GM18511 (cell line): ENCODE measurements at regions not wholly inside any gene's neighbourhood (a gene's known extent, or its start where the extent isn't known, plus 50 kb on each side); places are given as distances from the start of the nearest gene placed in this dataset.

Experiments
- ATAC-seq: cut with Tn5 transposase; IDR thresholded peaks from one replicate; pipeline ENCODE4 v1.9.1; 2021; ENCODE audit warnings: mild to moderate bottlenecking, moderate library complexity; ENCODE audit not compliant: unreplicated experiment

DNA sequence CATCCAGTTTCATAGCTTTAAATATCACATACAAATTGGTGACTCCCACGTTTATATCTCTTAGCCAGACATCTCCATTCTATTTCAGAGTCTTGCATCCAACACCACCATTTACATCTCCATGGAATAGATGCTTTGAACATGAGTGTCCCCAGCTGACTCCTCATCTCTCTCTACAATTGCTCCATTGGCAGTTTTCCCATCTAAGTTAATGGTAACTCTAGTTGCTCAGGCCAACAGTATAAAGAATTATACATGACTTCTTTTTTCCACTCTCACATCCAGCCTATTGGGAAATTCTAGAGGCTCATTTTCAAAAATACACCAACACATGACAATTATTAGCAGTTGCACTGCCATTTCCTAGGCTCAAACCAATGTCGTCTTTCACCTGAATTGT, 388.2 kb downstream of the STIM2 start:
- no peak for ATAC-seq

DNA sequence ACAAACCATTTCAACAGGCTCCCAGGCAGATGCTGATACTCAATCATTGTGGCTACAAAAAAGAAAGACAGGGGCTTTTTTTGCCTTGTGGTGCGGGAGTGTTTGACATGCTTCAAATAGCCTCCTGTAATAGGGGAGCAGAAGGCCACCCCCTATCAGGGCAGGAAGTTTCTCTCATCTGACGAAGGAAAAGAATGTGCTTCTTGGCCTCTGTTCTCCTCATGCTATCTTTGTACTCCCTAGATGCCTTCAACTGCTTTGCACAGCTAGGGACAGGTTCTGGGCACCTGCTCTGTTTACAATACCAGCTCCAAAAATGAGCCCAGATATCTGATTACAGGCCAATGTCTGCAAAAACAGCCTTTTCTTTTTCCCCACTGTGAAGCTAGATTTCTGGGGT, 391.1 kb downstream of the STIM2 start:
- no peak for ATAC-seq

- ATAC-seq = no peak
These were observed 406.8 kb downstream of the STIM2 start for GRCh38 chr4:27267339-27267969.

- no peak for ATAC-seq
These were observed 407.3 kb downstream of the STIM2 start for GRCh38 chr4:27267970-27268355.

DNA sequence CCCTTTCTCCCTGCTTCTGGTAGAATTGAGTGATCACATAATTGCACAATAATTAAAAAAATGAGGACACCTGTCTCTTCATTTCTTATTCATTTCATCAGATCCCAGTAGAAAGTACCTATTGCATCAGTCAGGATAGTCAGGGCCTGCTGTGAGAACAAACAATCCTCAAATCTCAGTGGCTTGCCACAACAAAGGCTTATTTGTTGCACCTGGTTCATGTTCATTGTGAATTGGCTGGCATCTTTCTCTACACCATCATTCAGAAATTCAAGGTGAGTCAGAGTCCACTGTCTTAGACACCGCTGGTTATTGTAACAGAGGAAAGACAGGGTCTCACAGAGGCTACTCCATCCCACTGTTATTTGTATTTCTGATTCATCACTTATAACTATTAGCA, 409.8 kb downstream of the STIM2 start:
- ATAC-seq = no peak

DNA sequence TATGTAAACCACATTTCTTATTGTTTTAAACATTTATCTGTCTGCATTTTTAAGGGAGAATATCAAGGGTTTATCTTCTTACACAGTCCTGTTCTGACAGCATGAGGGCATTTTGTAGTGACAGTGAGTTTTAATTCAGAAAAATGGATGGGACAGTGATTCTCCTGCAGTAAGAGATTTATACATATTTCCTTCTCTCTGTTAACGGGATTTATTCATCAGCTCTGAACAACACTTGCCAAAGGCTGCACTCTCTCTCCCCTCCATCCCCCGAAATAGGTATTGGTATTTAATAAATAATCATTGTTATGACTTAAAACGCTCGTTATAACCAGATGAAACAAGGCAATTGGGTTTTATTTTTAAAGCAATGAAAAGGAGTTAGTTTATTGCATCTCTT, 410.9 kb downstream of the STIM2 start:
- ATAC-seq = no peak

GRCh38 chr4:27272217-27272616, 411.6 kb downstream of the STIM2 start:
- ATAC-seq = no peak

DNA sequence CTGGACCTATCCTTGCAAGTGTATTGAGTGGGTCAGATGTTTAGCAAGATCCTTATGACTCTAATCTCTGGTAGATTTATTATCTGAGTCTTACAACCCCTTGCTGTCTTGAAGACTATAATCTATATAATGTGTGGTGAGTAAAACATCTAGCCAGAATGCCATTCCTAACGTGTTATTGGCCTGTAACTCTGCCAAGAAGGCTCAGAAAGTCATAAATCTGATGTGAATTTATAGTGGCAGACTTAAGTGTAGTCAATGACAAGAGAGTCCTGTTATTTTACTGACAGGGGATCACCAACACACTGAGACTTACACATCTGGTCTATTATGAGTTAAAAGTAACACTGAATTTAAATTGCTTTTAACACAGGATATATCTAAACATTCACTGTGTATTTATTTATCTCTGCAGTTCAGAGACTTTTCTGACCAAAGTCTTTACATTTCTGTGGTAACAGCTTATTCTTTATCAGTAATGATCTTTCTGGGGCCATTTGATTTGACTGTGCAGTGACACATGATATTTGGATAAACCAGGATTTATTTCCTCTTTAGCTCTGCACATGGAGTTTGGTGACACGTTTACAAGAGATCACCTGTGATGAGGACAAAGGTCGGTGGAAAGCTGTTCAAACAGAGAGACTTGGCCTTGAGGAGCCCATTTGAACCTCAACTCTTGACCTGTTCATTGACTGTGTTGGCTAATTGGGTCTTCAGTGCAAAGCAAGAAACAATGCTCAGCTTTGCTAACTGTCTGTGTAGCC, 415.8 kb downstream of the STIM2 start:
- no peak for ATAC-seq

- ATAC-seq = no peak
These were observed 418.2 kb downstream of the STIM2 start for GRCh38 chr4:27278615-27279375.

DNA sequence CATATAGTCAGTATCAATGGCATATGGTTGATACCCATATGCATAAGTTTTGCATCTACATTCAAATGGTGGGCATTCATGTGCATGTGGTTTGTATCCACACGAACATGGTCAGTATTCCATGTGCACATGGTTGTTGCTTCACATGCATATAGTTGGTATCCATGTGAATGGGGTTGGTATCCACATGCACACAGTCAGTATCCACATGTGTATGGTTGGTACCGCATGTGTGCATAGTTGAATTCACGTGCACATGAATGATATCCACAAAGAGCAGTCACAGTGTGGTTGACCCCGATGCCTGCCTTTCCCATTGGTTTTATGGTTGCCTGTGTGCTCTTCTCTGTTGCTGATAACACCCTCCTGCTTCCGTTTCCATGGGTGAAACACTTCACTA, 427.9 kb downstream of the STIM2 start:
- no peak for ATAC-seq

DNA sequence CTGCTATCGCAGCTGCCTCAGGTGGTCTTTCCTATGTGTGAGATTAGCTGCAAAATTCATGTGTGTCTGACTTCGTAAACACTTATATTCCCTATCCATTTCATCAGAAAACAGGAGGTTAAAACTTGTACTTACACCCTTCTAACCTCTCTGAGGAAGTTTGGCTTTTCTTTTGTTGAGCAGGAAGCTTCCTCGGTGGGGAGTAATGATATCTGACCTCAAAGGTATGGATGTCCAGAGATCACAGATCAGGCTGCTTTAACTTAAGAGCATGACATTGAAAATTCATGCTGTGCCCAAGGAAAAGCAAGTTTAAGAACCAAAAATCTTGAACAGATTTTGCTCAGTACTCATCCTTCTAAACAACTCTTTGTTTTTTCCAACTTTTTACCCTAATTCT, 429.1 kb downstream of the STIM2 start:
- ATAC-seq = no peak

GRCh38 chr4:27293831-27294230, 433.2 kb downstream of the STIM2 start:
- no peak for ATAC-seq

DNA sequence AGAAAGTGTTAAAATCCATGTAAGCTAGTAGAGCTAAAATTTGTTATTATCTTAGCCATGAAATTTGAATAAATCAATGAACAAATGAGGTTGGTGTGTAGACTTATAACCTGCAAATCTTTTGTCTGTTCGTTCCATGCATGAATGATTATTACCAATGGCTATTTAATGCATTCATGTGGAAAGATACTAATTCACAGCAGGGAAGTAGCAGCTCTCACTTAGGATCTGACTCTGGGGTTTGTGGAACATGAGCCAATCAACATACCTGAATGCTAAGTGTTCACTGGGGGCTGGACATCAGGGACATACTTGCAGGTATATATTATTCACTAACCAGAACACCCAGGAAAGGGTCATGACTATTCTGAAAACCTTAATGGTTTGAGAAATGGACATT, 444.1 kb downstream of the STIM2 start:
- no peak for ATAC-seq

GRCh38 chr4:27305246-27305645, 444.6 kb downstream of the STIM2 start:
- no peak for ATAC-seq

DNA sequence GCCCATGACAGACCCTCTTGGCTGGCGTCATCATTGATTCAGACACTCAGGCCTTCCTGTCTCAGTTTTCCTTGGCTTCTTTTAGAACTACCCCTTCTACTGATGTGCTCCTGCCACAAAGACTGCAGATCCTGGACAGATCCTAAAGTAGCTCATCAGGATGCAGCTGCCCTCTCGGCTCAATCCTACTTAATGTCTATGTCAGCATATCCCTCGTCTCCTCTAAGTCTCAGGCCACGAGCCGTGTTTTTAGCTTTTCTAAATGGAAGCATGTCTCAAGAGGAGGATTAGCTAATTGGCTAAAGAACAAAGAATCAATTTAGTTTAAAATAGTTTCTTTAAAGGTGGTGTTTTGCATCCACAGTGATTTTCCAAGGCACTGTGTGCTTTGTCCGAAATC, 447.7 kb downstream of the STIM2 start:
- ATAC-seq = no peak

DNA sequence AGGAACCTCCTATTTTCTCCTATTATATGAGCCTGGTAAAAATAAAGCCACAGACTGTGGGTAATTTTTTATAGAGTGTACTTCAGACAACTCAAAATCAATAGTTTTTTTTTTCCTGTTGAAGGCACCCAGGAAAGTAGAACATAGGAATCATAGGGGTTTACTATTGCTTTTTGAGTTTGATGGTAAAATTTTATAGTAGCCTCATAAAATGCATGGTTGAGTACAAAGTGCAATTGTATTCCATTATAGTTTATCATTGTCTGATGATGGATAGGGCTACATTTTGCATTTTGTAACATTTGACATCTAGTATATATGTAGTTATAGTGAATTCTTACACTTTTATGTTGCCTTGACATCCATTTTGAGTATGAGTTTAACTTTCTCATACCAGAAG, 455.0 kb downstream of the STIM2 start:
- ATAC-seq = no peak

GRCh38 chr4:27316176-27316575, 455.5 kb downstream of the STIM2 start:
- ATAC-seq = no peak

GRCh38 chr4:27318740-27319139, 458.1 kb downstream of the STIM2 start:
- ATAC-seq = peak; percentile 55

GRCh38 chr4:27326991-27327390, 466.4 kb downstream of the STIM2 start:
- ATAC-seq = no peak

DNA sequence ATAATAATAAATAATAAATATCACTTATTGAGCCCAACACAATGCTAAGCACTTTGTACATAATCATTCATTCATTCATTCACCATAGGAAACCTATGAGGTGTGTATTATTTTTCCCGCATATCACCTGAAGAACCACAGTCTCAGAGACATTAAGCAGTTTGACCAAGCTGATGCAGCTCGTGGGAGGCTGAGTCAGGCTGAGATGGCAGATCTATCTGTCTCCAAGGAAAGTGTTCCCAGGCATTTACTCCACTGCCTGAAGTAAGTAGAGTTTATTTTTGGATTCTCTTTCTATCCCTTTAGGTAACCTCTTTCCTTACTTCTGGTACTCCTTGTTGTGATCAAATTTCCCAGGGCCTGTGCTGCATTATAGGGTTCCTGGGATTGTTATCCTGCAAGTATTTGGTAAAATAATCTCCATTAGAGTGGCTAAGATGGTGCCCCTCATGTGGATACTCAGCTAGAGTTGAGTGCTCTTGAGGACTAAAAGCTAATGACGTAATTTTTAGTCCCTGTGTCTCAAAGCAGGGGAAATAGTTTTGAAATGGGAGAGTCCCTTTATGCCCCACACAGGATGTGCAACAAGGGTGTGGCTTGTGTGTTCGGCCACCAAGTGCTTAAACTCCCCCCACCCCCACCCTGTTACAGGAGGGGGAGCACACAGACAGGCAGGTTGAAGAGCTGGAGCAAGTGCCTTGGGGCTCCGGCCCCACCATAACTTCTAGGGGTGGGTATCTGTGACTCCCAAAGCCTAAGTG, 467.0 kb downstream of the STIM2 start:
- peak; percentile 66 for ATAC-seq

DNA sequence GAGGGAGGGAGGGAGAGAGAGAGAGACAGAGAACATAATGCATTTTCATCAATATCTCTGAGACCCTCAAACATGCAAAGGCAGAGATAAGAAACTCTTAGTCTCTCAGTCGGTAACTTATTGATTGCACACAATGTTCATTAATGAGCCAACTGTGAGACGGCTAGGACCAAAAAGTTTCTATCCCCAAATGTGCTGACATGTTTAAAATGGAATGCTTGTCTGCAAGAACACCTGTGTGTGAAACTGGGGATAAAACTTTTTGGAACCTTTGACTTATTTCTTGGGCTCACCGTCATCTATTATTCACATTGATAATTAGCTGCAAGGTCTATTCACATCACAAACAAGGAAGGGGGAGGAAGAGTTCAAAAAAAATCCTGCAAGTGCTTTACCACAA, 477.9 kb downstream of the STIM2 start:
- no peak for ATAC-seq
